ENCODE measurements at regions not wholly inside any gene's neighbourhood (a gene's known extent, or its start where the extent isn't known, plus 50 kb on each side); places are given as distances from the start of the nearest gene placed in this dataset.

DNA sequence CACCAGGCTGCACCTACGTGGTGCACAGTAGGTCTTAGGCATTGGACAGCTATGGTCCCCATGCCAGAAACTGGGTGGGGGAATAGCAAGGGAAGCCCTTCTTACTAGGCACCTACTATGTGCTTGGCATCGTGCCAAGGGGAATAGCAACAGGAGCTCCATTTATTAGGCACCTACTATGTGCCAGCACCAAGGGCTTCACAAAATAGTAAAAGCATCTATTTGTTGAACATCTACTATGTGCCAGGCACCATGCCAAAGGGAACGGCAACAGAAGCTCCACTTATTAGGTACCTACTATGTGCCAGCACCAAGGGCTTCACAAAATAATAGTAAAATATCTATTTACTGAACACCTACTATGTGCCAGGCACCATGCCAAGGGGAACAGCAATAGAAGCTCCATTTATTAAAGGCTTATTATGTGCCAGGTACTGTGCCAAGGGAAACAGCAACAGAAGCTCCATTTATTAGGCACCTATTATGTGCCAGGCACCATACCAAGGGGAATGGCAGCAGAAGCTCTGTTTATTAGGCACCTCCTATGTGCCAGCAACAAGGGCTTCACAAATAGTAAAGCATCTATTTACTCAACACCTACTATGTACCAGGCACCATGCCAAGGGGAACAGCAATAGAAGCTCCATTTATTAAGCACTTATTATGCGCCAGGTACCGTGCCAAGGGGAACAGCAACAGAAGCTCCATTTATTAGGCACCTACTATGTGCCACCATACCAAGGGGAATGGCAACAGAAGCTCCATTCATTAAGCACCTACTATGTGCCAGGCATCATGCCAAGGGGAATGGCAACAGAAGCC is 108.5 kb downstream of the PTPRS start:
- TF ChIP-seq BACH2 (CRISPR knock-in tag; IDR thresholded peaks at IDR 0.05; ENCODE audit: borderline replicate concordance), result no peak
- TF ChIP-seq, protein P1, sequence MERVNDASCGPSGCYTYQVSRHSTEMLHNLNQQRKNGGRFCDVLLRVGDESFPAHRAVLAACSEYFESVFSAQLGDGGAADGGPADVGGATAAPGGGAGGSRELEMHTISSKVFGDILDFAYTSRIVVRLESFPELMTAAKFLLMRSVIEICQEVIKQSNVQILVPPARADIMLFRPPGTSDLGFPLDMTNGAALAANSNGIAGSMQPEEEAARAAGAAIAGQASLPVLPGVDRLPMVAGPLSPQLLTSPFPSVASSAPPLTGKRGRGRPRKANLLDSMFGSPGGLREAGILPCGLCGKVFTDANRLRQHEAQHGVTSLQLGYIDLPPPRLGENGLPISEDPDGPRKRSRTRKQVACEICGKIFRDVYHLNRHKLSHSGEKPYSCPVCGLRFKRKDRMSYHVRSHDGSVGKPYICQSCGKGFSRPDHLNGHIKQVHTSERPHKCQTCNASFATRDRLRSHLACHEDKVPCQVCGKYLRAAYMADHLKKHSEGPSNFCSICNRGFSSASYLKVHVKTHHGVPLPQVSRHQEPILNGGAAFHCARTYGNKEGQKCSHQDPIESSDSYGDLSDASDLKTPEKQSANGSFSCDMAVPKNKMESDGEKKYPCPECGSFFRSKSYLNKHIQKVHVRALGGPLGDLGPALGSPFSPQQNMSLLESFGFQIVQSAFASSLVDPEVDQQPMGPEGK (CRISPR knock-in tag; IDR thresholded peaks at IDR 0.05; ENCODE audit: borderline replicate concordance), result no peak
- TF ChIP-seq PPARA (CRISPR knock-in tag; IDR thresholded peaks at IDR 0.05; ENCODE audit: borderline replicate concordance), result no peak
- TF ChIP-seq, protein P2, sequence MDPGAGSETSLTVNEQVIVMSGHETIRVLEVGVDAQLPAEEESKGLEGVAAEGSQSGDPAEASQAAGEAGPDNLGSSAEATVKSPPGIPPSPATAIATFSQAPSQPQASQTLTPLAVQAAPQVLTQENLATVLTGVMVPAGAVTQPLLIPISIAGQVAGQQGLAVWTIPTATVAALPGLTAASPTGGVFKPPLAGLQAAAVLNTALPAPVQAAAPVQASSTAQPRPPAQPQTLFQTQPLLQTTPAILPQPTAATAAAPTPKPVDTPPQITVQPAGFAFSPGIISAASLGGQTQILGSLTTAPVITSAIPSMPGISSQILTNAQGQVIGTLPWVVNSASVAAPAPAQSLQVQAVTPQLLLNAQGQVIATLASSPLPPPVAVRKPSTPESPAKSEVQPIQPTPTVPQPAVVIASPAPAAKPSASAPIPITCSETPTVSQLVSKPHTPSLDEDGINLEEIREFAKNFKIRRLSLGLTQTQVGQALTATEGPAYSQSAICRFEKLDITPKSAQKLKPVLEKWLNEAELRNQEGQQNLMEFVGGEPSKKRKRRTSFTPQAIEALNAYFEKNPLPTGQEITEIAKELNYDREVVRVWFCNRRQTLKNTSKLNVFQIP (CRISPR knock-in tag; IDR thresholded peaks at IDR 0.05; ENCODE audit: borderline replicate concordance, low read depth), result no peak
- TF ChIP-seq ARNTL (CRISPR knock-in tag; IDR thresholded peaks at IDR 0.05; ENCODE audit: borderline replicate concordance, low read depth), result no peak
- no peak for TF ChIP-seq GLIS3 (CRISPR knock-in tag; IDR thresholded peaks at IDR 0.05)
- TF ChIP-seq ZFP30 (CRISPR knock-in tag; IDR thresholded peaks at IDR 0.05), result no peak
- no peak for TF ChIP-seq ZNF70 (CRISPR knock-in tag; IDR thresholded peaks at IDR 0.05)
